ENCODE measurements at regions not wholly inside any gene's neighbourhood (a gene's known extent, or its start where the extent isn't known, plus 50 kb on each side); places are given as distances from the start of the nearest gene placed in this dataset.

- ATAC-seq (no peak), DNase-seq (ENCODE audit: low read depth, low spot score) (no peak), FAIRE-seq (no peak)
- Histone ChIP-seq H3K9ac (ENCODE audit: control insufficient read depth, insufficient read depth, low read length) (no peak overlapping the region), H4K20me1 (ENCODE audit: control insufficient read depth, insufficient read depth) (no peaks in the 10 kb centered on the region), H3K79me2 (ENCODE audit: control insufficient read depth, insufficient read depth, low read length) (no peaks in the 10 kb centered on the region), H3K4me2 (ENCODE audit: control insufficient read depth, insufficient read depth) (no peak overlapping the region), H3K9me3 (replicated peaks; ENCODE audit: control insufficient read depth, insufficient read depth, low read length) (no peaks in the 10 kb centered on the region), H3K4me1 (ENCODE audit: control insufficient read depth, insufficient read depth, low read length) (no peaks in the 10 kb centered on the region), H3K36me3 (ENCODE audit: control insufficient read depth in 2 of 2, insufficient read depth in 2 of 2, low read length in 1 of 2) (no peaks in the 10 kb centered on the region), H2AFZ (ENCODE audit: control insufficient read depth, low read depth, low read length) (no peak overlapping the region), H3K27me3 (replicated peaks in 1 of 2; ENCODE audit: control insufficient read depth in 2 of 2, insufficient read depth in 2 of 2, low read length in 1 of 2) (no peaks in the 10 kb centered on the region), H3K27ac (ENCODE audit: control insufficient read depth, insufficient read depth) (no peak overlapping the region), H3K4me3 (no peak overlapping the region)
- ChIA-PET POLR2A (no interaction called here), RAD21 (ENCODE audit: unreplicated experiment) (no interaction called here), CTCF (no interaction called here), SMC1A (ENCODE audit: uncharacterized antibody, unreplicated experiment) (interaction anchor here (0.8 kb wide), 1 partner anchor 9 kb away, joined by 3 read pairs; no protein-coding TSS in a partner anchor)
- no TSS peak for BruUV-seq (replicated peaks)
- intact Hi-C loops (cut with micrococcal nuclease; ENCODE audit: unreplicated experiment): no loop called here
- TF ChIP-seq WRNIP1 (IDR thresholded peaks at IDR 0.05; ENCODE audit: borderline replicate concordance, low read depth, low read length) (no peak), CHD2 (IDR thresholded peaks at IDR 0.05; ENCODE audit: borderline replicate concordance, low read depth, low read length) (no peak), NFXL1 (IDR thresholded peaks at IDR 0.05; ENCODE audit: borderline replicate concordance) (no peak), POLR2AphosphoS5 (IDR thresholded peaks at IDR 0.05; ENCODE audit: low read length) (no peak), CBX3 (IDR thresholded peaks at IDR 0.05; ENCODE audit: borderline replicate concordance, low read depth) (no peak), KAT2A (conservative IDR thresholded peaks at IDR 0.05; ENCODE audit: control insufficient read depth, low read depth, low read length) (no peak), RBBP5 (conservative IDR thresholded peaks at IDR 0.05) (no peak), NR2C2 (IDR thresholded peaks at IDR 0.05; ENCODE audit: borderline replicate concordance, control insufficient read depth, insufficient read length, low read depth) (no peak), SMC3 (IDR thresholded peaks at IDR 0.05; ENCODE audit: borderline replicate concordance, low read length) (no peak), HDAC6 (IDR thresholded peaks at IDR 0.05; ENCODE audit: unreplicated experiment) (no peak), GABPA (IDR thresholded peaks at IDR 0.05; ENCODE audit: low read depth) (no peak), EED (IDR thresholded peaks at IDR 0.05; ENCODE audit: low read depth) (no peak), BACH1 (IDR thresholded peaks at IDR 0.05; ENCODE audit: borderline replicate concordance) (no peak)
- in situ Hi-C loops (cut with MboI): no loop called here
These were observed 250.2 kb upstream of the SLITRK1 start for GRCh38 chr13:84132491-84132890.
